ENCODE measurements at regions not wholly inside any gene's neighbourhood (a gene's known extent, or its start where the extent isn't known, plus 50 kb on each side); places are given as distances from the start of the nearest gene placed in this dataset.

DNA sequence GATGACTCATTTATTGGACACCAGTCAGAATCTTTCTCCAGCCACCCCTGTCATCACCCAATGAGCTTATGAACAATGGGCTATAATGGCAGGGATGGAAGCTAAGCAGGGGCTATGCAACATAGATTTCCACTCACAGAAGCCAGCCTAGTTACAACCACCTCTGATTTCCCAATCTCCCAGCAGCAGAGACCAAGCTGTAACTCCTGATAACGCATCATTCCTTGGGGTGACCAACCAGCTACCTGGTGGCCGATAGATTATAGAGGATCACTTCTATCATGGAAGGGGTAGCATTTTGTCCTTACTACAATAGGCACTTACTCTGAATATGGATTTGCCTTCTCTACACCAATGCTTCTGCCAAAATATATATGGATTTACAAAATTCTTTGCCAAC is 302.3 kb upstream of the ATXN7L3B start (continued):
- TF ChIP-seq SP2 (IDR thresholded peaks at IDR 0.05; ENCODE audit: low read length) (no peak), CEBPB (IDR thresholded peaks at IDR 0.05; ENCODE audit: low read depth, low read length) (no peak)

DNA sequence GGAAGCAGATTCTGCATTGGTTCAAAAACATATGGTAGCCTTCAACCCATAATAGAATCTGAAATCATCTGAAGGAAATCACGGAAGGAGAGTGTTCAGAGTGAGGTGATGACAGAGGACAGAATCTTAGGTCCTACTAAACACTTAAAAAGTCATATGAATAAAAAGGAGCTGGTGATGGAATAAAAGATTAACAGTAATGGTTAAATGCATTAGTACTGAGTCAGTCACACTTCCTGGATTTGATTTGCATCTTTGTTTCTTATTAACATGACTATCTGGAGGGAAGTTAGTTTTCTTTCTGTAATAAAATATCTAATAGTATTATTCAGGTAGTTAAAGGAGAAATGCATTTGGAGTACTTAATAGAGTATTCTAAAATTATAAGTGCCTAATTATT is 296.3 kb upstream of the ATXN7L3B start:
- no peak overlapping the region for H3K56ac ChIP-seq (replicated peaks; ENCODE audit: insufficient read length, low read depth, low read length)
- H2BK120ac ChIP-seq (replicated peaks; ENCODE audit: low read depth, low read length): no peak overlapping the region
- no peak overlapping the region for H2BK5ac ChIP-seq (ENCODE audit: low read depth, low read length)
- H3K27ac ChIP-seq (ENCODE audit: low read depth, low read length): no peak overlapping the region
- no peak overlapping the region for H4K8ac ChIP-seq (ENCODE audit: extremely low read depth, insufficient read depth, low read length)
- H3K79me2 ChIP-seq (ENCODE audit: control insufficient read depth in 1 of 2, insufficient read depth in 2 of 2, low read length in 2 of 2): no peaks in the 10 kb centered on the region
- H4K91ac ChIP-seq (replicated peaks; ENCODE audit: insufficient read length, low read length): no peak overlapping the region
- CTCF ChIA-PET (ENCODE audit: partially characterized antibody): no interaction called here
- no peak for DNase-seq (ENCODE audit: low read depth in 1 of 2, low spot score in 2 of 2)
- no peak overlapping the region for H2AK5ac ChIP-seq (ENCODE audit: low read depth, low read length)
- H3K27me3 ChIP-seq (replicated peaks in 1 of 4; ENCODE audit: control insufficient read depth in 3 of 4, extremely low read depth in 1 of 4, insufficient read depth in 3 of 4, low read length in 3 of 4): no peaks in the 10 kb centered on the region
- no peaks in the 10 kb centered on the region for H3K23me2 ChIP-seq (ENCODE audit: low read depth, low read length)
- no peak overlapping the region for H3K23ac ChIP-seq (ENCODE audit: insufficient read length)
- no peaks in the 10 kb centered on the region for H3K4me1 ChIP-seq (replicated peaks in 1 of 4; ENCODE audit: control insufficient read depth in 3 of 4, insufficient read depth in 4 of 4, low read length in 3 of 4)
- H3K9me3 ChIP-seq (ENCODE audit: insufficient read depth in 2 of 2, low read depth in 1 of 2, low read length in 1 of 2): no peaks in the 10 kb centered on the region
- no peak overlapping the region for H4K5ac ChIP-seq (ENCODE audit: insufficient read length, low read depth, low read length)
- no peak overlapping the region for H3K18ac ChIP-seq (ENCODE audit: extremely low read depth, low read length)
- H3K36me3 ChIP-seq (ENCODE audit: control insufficient read depth in 2 of 4, insufficient read depth in 4 of 4, low read length in 3 of 4): no peaks in the 10 kb centered on the region
- H4K20me1 ChIP-seq (replicated peaks in 1 of 2; ENCODE audit: control insufficient read depth in 1 of 2, insufficient read depth in 2 of 2, low read length in 2 of 2): no peaks in the 10 kb centered on the region
- H2BK12ac ChIP-seq (ENCODE audit: low read depth, low read length): no peak overlapping the region
- H2BK20ac ChIP-seq (ENCODE audit: low read length): no peak overlapping the region
- no peaks in the 10 kb centered on the region for H3K79me1 ChIP-seq (ENCODE audit: low read depth, low read length)
- POLR2A ChIA-PET (ENCODE audit: partially characterized antibody): no interaction called here
- no peak overlapping the region for H3K9ac ChIP-seq (replicated peaks in 1 of 4; ENCODE audit: extremely low read depth in 1 of 4, low read depth in 3 of 4, low read length in 3 of 4)
- 90% methylated on average over 1 of the region's 1 CpG; no CpG with 5 or more reads in 1 of the 2 experiments for WGBS, 2 experiments (ENCODE audit: extremely low coverage in 1 of 2, insufficient coverage in 1 of 2, insufficient read length in 1 of 2, insufficient replicate concordance in 2 of 2, low coverage in 1 of 2, low lambda C conversion rate in 2 of 2, missing lambda C conversion rate in 1 of 2)
- no peak overlapping the region for H3K4ac ChIP-seq (replicated peaks; ENCODE audit: insufficient read length, low read depth, low read length)
- H2AFZ ChIP-seq (ENCODE audit: low read length): no peak overlapping the region
- no peak overlapping the region for H3K4me3 ChIP-seq (ENCODE audit: extremely low read depth in 1 of 4, insufficient read depth in 2 of 4, low read depth in 3 of 4, low read length in 4 of 4)
- H2BK15ac ChIP-seq (ENCODE audit: low read length): no peak overlapping the region
- no peak for FAIRE-seq
- no peak overlapping the region for H3K14ac ChIP-seq (ENCODE audit: insufficient read length)
- H3K4me2 ChIP-seq (ENCODE audit: insufficient read depth in 1 of 2, low read depth in 2 of 2, low read length in 2 of 2): no peak overlapping the region
- TF ChIP-seq TEAD4 (IDR thresholded peaks at IDR 0.05; ENCODE audit: low read depth, low read length): no peak
- TF ChIP-seq, protein P1, sequence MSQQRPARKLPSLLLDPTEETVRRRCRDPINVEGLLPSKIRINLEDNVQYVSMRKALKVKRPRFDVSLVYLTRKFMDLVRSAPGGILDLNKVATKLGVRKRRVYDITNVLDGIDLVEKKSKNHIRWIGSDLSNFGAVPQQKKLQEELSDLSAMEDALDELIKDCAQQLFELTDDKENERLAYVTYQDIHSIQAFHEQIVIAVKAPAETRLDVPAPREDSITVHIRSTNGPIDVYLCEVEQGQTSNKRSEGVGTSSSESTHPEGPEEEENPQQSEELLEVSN (IDR thresholded peaks at IDR 0.05): no peak
- no peak for TF ChIP-seq RNF2 (IDR thresholded peaks at IDR 0.05; ENCODE audit: borderline replicate concordance, low read depth, low read length, missing control alignments, poor library complexity, severe bottlenecking)
- no peak for TF ChIP-seq GTF2F1 (IDR thresholded peaks at IDR 0.05; ENCODE audit: borderline replicate concordance, low read depth, low read length)
- TF ChIP-seq EZH2 (IDR thresholded peaks at IDR 0.05; ENCODE audit: low read depth, low read length, severe bottlenecking): no peak
- no peak for TF ChIP-seq CHD2 (IDR thresholded peaks at IDR 0.05; ENCODE audit: low read length)
- TF ChIP-seq FOSL1 (IDR thresholded peaks at IDR 0.05; ENCODE audit: insufficient read depth, low read depth, low read length): no peak
- TF ChIP-seq TCF12 (IDR thresholded peaks at IDR 0.05; ENCODE audit: low read depth, low read length): no peak
- TF ChIP-seq CHD1 (IDR thresholded peaks at IDR 0.05; ENCODE audit: low read depth, low read length): no peak
- no peak for TF ChIP-seq EGR1 (IDR thresholded peaks at IDR 0.05; ENCODE audit: borderline replicate concordance, low read depth, low read length)
- TF ChIP-seq JUND (IDR thresholded peaks at IDR 0.05; ENCODE audit: low read length): no peak
- no peak for TF ChIP-seq KDM4A (IDR thresholded peaks at IDR 0.05; ENCODE audit: low read depth, low read length, severe bottlenecking)

All from H1 (cell line).